PC-9 (cell line): ENCODE measurements at regions not wholly inside any gene's neighbourhood (a gene's known extent, or its start where the extent isn't known, plus 50 kb on each side); places are given as distances from the start of the nearest gene placed in this dataset.

ENCODE experiments used
- BruUV-seq: library from RNA; stranded (reverse); fragments of 400-500 nt; replicated peaks from 2 replicates; lab custom pipeline; 2021; lab: Mats Ljungman, UMichigan
- CTCF ChIA-PET: fragments of 300-600 bp; sonication (Branson Sonifier 250); formaldehyde crosslinking; loops from one replicate; lab custom pipeline; 2022; ENCODE audit warnings: antibody characterized with exemption; lab: Charles Lee
- POLR2A ChIA-PET: fragments of 300-600 bp; sonication (Branson Sonifier 250); formaldehyde crosslinking; loops from one replicate; lab custom pipeline; 2022; ENCODE audit warnings: antibody characterized with exemption; ENCODE audit not compliant: unreplicated experiment; lab: Charles Lee
- DNase-seq, 2 experiments: peaks; one replicate each; pipeline versions ENCODE4 v3.0.0 to v3.0.0-alpha.2; 2015 to 2022; ENCODE audit warnings: mixed read lengths in 1 of 2
- H2AFZ ChIP-seq: fragments of 200-600 bp; sonication (generic); 2 replicates; pipeline ENCODE4 v1.8.1; 2017; ENCODE audit warnings: antibody characterized with exemption
- H3F3A ChIP-seq: fragments of 200-600 bp; sonication (generic); 2 replicates; pipeline ENCODE4 v1.8.1; 2017; ENCODE audit warnings: antibody characterized with exemption, mild to moderate bottlenecking, low read depth; ENCODE audit not compliant: insufficient read depth
- H3K27ac ChIP-seq: fragments of 200-600 bp; sonication (generic); 2 replicates; pipeline ENCODE4 v1.6.1; 2016; ENCODE audit warnings: mixed run types
- H3K27me3 ChIP-seq: fragments of 200-600 bp; sonication (generic); 2 replicates; pipeline ENCODE4 v1.6.1; 2016; ENCODE audit warnings: low read depth, mixed run types; ENCODE audit not compliant: insufficient read depth
- H3K36me3 ChIP-seq: fragments of 200-600 bp; sonication (generic); 2 replicates; pipeline ENCODE4 v1.6.1; 2016; ENCODE audit warnings: low read depth, mixed run types
- H3K4me1 ChIP-seq: fragments of 200-600 bp; sonication (generic); replicated peaks from 2 replicates; pipeline ENCODE4 v1.6.1; 2016; ENCODE audit warnings: mixed run types; ENCODE audit not compliant: insufficient read depth
- H3K4me2 ChIP-seq: fragments of 200-600 bp; sonication (generic); 2 replicates; pipeline ENCODE4 v1.6.1; 2017; ENCODE audit warnings: mixed run types
- H3K4me3 ChIP-seq: fragments of 200-600 bp; sonication (generic); 2 replicates; pipeline ENCODE4 v1.6.1; 2016; ENCODE audit warnings: mixed run types
- H3K79me2 ChIP-seq: fragments of 200-600 bp; sonication (generic); 2 replicates; pipeline ENCODE4 v1.6.1; 2017; ENCODE audit warnings: low read depth, mixed run types
- H3K9me2 ChIP-seq: fragments of 200-600 bp; sonication (generic); 2 replicates; pipeline ENCODE4 v1.8.1; 2017; ENCODE audit warnings: mild to moderate bottlenecking; ENCODE audit not compliant: insufficient read depth
- H3K9me3 ChIP-seq: fragments of 200-600 bp; sonication (generic); 2 replicates; pipeline ENCODE4 v1.8.1; 2016; ENCODE audit warnings: low read depth; ENCODE audit not compliant: insufficient read depth
- H4K20me1 ChIP-seq: fragments of 200-600 bp; sonication (generic); 2 replicates; pipeline ENCODE4 v1.8.1; 2017; ENCODE audit not compliant: insufficient read depth
- CTCF ChIP-seq: fragments of 200-600 bp; sonication (generic); conservative IDR thresholded peaks from 2 replicates; pipeline ENCODE4 v1.6.1; 2017; ENCODE audit warnings: mixed run types, antibody characterized with exemption, mild to moderate bottlenecking, moderate library complexity
- EZH2 ChIP-seq: fragments of 200-600 bp; sonication (generic); IDR thresholded peaks from 2 replicates; pipeline ENCODE4 v1.8.0; 2017; ENCODE audit warnings: antibody characterized with exemption, low read depth
- intact Hi-C: fragments of 100-400 bp; cut with micrococcal nuclease; formaldehyde crosslinking; loops from one replicate; pipeline ENCODE4 v1.10.0; 2022; ENCODE audit not compliant: unreplicated experiment

- POLR2A ChIA-PET: no interaction called here
- no TSS peak for BruUV-seq
These were observed 162.9 kb upstream of the NRP1 start for GRCh38 chr10:33497338-33497737.

GRCh38 chr10:33496096-33496495 lies 161.6 kb upstream of the NRP1 start:
- CTCF ChIA-PET: no interaction called here
- TF ChIP-seq EZH2: no peak
- no peak for TF ChIP-seq CTCF
- intact Hi-C loops: no loop called here
- H3K9me2 ChIP-seq: no peaks in the 10 kb centered on the region
- H3K27ac ChIP-seq: no peak overlapping the region
- no peaks in the 10 kb centered on the region for H3K9me3 ChIP-seq
- no peaks in the 10 kb centered on the region for H3K79me2 ChIP-seq
- DNase-seq: no peak
- no peaks in the 10 kb centered on the region for H3K27me3 ChIP-seq
- no peak overlapping the region for H3K4me2 ChIP-seq
- no peak overlapping the region for H3K4me3 ChIP-seq
- POLR2A ChIA-PET: no interaction called here
- no peaks in the 10 kb centered on the region for H3K36me3 ChIP-seq
- no peak overlapping the region for H2AFZ ChIP-seq
- H4K20me1 ChIP-seq: no peaks in the 10 kb centered on the region
- no peaks in the 10 kb centered on the region for H3K4me1 ChIP-seq
- no TSS peak for BruUV-seq
- H3F3A ChIP-seq: no peaks in the 10 kb centered on the region

More at GRCh38 chr10:33497338-33497737, 162.9 kb upstream of the NRP1 start:
- no peaks in the 10 kb centered on the region for H4K20me1 ChIP-seq
- H3K4me3 ChIP-seq: no peak overlapping the region
- H3K36me3 ChIP-seq: no peaks in the 10 kb centered on the region
- DNase-seq: no peak
- H3K4me1 ChIP-seq: no peaks in the 10 kb centered on the region
- no peak overlapping the region for H2AFZ ChIP-seq
- H3K9me2 ChIP-seq: no peaks in the 10 kb centered on the region
- no peaks in the 10 kb centered on the region for H3K27me3 ChIP-seq
- CTCF ChIA-PET: no interaction called here
- no peak overlapping the region for H3K27ac ChIP-seq
- H3K79me2 ChIP-seq: no peaks in the 10 kb centered on the region
- H3K4me2 ChIP-seq: no peak overlapping the region
- H3F3A ChIP-seq: no peaks in the 10 kb centered on the region
- no peak for TF ChIP-seq EZH2
- TF ChIP-seq CTCF: no peak
- intact Hi-C loops: no loop called here
- no peaks in the 10 kb centered on the region for H3K9me3 ChIP-seq

GRCh38 chr10:33494694-33495265 lies 160.3 kb upstream of the NRP1 start:
- CTCF ChIA-PET: no interaction called here
- Histone ChIP-seq H2AFZ (no peak overlapping the region), H3K27me3 (no peaks in the 10 kb centered on the region), H3K36me3 (no peaks in the 10 kb centered on the region), H3K4me1 (no peaks in the 10 kb centered on the region), H3K27ac (no peak overlapping the region), H3K4me2 (no peak overlapping the region), H3K79me2 (no peaks in the 10 kb centered on the region), H3F3A (no peaks in the 10 kb centered on the region), H3K9me2 (no peaks in the 10 kb centered on the region), H3K4me3 (no peak overlapping the region), H3K9me3 (no peaks in the 10 kb centered on the region), H4K20me1 (no peaks in the 10 kb centered on the region)
- no peak for TF ChIP-seq CTCF
- TF ChIP-seq EZH2: no peak
- DNase-seq: no peak
- intact Hi-C loops: no loop called here
- POLR2A ChIA-PET: no interaction called here
- BruUV-seq: no TSS peak
